AG08396 (cell line): ENCODE measurements at regions not wholly inside any gene's neighbourhood (a gene's known extent, or its start where the extent isn't known, plus 50 kb on each side); places are given as distances from the start of the nearest gene placed in this dataset.
"Not testable (repeated sequence)": the region's sequence is repeated elsewhere in the genome, so short reads cannot be mapped to it uniquely, and the experiment has no call there.

Source experiments
- DNase-seq: peaks from one replicate; pipeline ENCODE4 v3.0.0; 2012; ENCODE audit warnings: low spot score, mixed read lengths

- DNase-seq: no peak
Observed at GRCh38 chr2:142484111-142484510, 353.3 kb upstream of the LRP1B start.

GRCh38 chr2:142483653-142484052 is 352.8 kb upstream of the LRP1B start:
- DNase-seq: no peak

GRCh38 chr2:142478206-142478605 is 347.4 kb upstream of the LRP1B start:
- no peak for DNase-seq

GRCh38 chr2:142472382-142472781 is 341.6 kb upstream of the LRP1B start:
- DNase-seq: no peak

- DNase-seq: no peak
Observed at GRCh38 chr2:142467321-142467720, 336.5 kb upstream of the LRP1B start.

- DNase-seq: no peak
Observed at GRCh38 chr2:142463047-142463446, 332.2 kb upstream of the LRP1B start.

- DNase-seq: no peak
Observed at GRCh38 chr2:142462306-142462705, 331.5 kb upstream of the LRP1B start.

GRCh38 chr2:142445551-142446072 is 314.8 kb upstream of the LRP1B start:
- no peak for DNase-seq

- no peak for DNase-seq
Observed at GRCh38 chr2:142445023-142445422, 314.2 kb upstream of the LRP1B start.

GRCh38 chr2:142435847-142436246 is 305.0 kb upstream of the LRP1B start:
- DNase-seq: no peak

- no peak for DNase-seq
Observed at GRCh38 chr2:142426064-142426463, 295.2 kb upstream of the LRP1B start.

- no peak for DNase-seq
Observed at GRCh38 chr2:142425551-142425950, 294.7 kb upstream of the LRP1B start.

- DNase-seq: no peak
Observed at GRCh38 chr2:142423603-142424002, 292.8 kb upstream of the LRP1B start.

GRCh38 chr2:142422769-142423168 is 292.0 kb upstream of the LRP1B start:
- no peak for DNase-seq

- no peak for DNase-seq
Observed at GRCh38 chr2:142422041-142422440, 291.2 kb upstream of the LRP1B start.

GRCh38 chr2:142418699-142419098 is 287.9 kb upstream of the LRP1B start:
- not testable (repeated sequence) for DNase-seq

- no peak for DNase-seq
Observed at GRCh38 chr2:142416996-142417395, 286.2 kb upstream of the LRP1B start.

- no peak for DNase-seq
Observed at GRCh38 chr2:142415461-142415860, 284.6 kb upstream of the LRP1B start.

- no peak for DNase-seq
Observed at GRCh38 chr2:142398212-142398611, 267.4 kb upstream of the LRP1B start.

GRCh38 chr2:142395291-142395690 is 264.5 kb upstream of the LRP1B start:
- no peak for DNase-seq

- no peak for DNase-seq
Observed at GRCh38 chr2:142380372-142380771, 249.6 kb upstream of the LRP1B start.

GRCh38 chr2:142362069-142362468 is 231.3 kb upstream of the LRP1B start:
- DNase-seq: not testable (repeated sequence)

- DNase-seq: no peak
Observed at GRCh38 chr2:142347751-142348150, 216.9 kb upstream of the LRP1B start.

- no peak for DNase-seq
Observed at GRCh38 chr2:142339261-142339660, 208.4 kb upstream of the LRP1B start.

- DNase-seq: no peak
Observed at GRCh38 chr2:142332196-142332595, 201.4 kb upstream of the LRP1B start.
